Mesothelial cell of epicardium (in vitro differentiated cells): ENCODE measurements at regions not wholly inside any gene's neighbourhood (a gene's known extent, or its start where the extent isn't known, plus 50 kb on each side); places are given as distances from the start of the nearest gene placed in this dataset.

Source experiments
- DNase-seq, 2 experiments: peaks; one replicate each; pipeline ENCODE4 v3.0.0; 2021; ENCODE audit warnings: low spot score in 2 of 2; ENCODE audit not compliant: unreplicated experiment in 2 of 2
- H3K27ac Mint-ChIP-seq: 2 replicates; pipeline ENCODE4 v1.8.0; 2021; ENCODE audit warnings: mixed read lengths
- H3K27me3 Mint-ChIP-seq: 2 replicates; pipeline ENCODE4 v1.8.0; 2021; ENCODE audit warnings: low read depth, mixed read lengths
- H3K36me3 Mint-ChIP-seq: 2 replicates; pipeline ENCODE4 v1.8.0; 2021; ENCODE audit warnings: mixed read lengths
- H3K4me1 Mint-ChIP-seq: 2 replicates; pipeline ENCODE4 v1.8.0; 2021; ENCODE audit warnings: mixed read lengths
- H3K4me3 Mint-ChIP-seq: 2 replicates; pipeline ENCODE4 v1.8.0; 2021; ENCODE audit warnings: mild to moderate bottlenecking, moderate library complexity, mixed read lengths
- H3K9me3 Mint-ChIP-seq: 2 replicates; pipeline ENCODE4 v1.8.0; 2021; ENCODE audit warnings: mixed read lengths
- CTCF ChIP-seq: fragments of 200-600 bp; sonication (generic); IDR thresholded peaks from one replicate; pipeline ENCODE4 v1.5.0; 2021; ENCODE audit warnings: antibody characterized with exemption; ENCODE audit not compliant: unreplicated experiment

GRCh38 chr2:139778732-139779131, 998.5 kb upstream of the NXPH2 start:
- Mint-ChIP-seq H3K9me3 (no peaks in the 10 kb centered on the region), H3K27me3 (no peaks in the 10 kb centered on the region), H3K27ac (no peak overlapping the region), H3K4me3 (no peak overlapping the region), H3K4me1 (peaks cover 9% of the 10 kb centered on the region), H3K36me3 (no peaks in the 10 kb centered on the region)
- no peak for TF ChIP-seq CTCF
- DNase-seq: no peak

GRCh38 chr2:139773720-139774277, 993.6 kb upstream of the NXPH2 start:
- Mint-ChIP-seq H3K27me3 (no peaks in the 10 kb centered on the region), H3K36me3 (no peaks in the 10 kb centered on the region), H3K4me3 (no peak overlapping the region), H3K9me3 (no peaks in the 10 kb centered on the region), H3K4me1 (peaks cover 22% of the 10 kb centered on the region), H3K27ac (peak overlapping the region; percentile 14)
- no peak for TF ChIP-seq CTCF
- no peak for DNase-seq

GRCh38 chr2:139769633-139770032, 989.4 kb upstream of the NXPH2 start:
- H3K36me3 Mint-ChIP-seq: no peaks in the 10 kb centered on the region
- H3K4me3 Mint-ChIP-seq: no peak overlapping the region
- no peak for TF ChIP-seq CTCF
- no peaks in the 10 kb centered on the region for H3K27me3 Mint-ChIP-seq
- H3K4me1 Mint-ChIP-seq: peaks cover 16% of the 10 kb centered on the region
- H3K27ac Mint-ChIP-seq: no peak overlapping the region
- no peak for DNase-seq
- H3K9me3 Mint-ChIP-seq: no peaks in the 10 kb centered on the region

DNA sequence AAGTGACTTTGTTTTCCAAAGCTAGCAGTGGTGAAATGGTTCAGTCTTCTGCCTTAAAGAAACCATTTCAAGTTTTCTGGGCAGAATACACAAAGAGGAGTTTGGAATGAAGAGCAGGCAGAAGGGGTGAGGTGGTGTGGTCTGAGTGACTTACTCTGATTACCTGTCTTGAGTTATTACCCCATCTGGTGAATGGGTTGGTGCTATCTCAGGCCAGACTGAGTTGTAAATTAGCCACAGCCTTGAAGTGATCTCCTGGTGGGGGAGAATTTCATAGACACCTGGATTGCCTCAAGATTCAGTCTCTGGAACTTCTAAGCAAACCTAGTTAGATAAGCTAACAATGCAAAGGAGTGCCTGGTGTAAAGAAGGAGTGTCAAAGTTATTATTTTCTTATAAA, 983.5 kb upstream of the NXPH2 start:
- Mint-ChIP-seq H3K9me3 (peaks cover 4% of the 10 kb centered on the region), H3K27me3 (no peaks in the 10 kb centered on the region), H3K27ac (no peak overlapping the region), H3K36me3 (no peaks in the 10 kb centered on the region), H3K4me1 (no peaks in the 10 kb centered on the region), H3K4me3 (no peak overlapping the region)
- TF ChIP-seq CTCF: no peak
- DNase-seq: no peak

GRCh38 chr2:139759000-139759505, 978.9 kb upstream of the NXPH2 start:
- Mint-ChIP-seq H3K27ac (no peak overlapping the region), H3K4me1 (no peaks in the 10 kb centered on the region), H3K9me3 (peaks cover 43% of the 10 kb centered on the region), H3K27me3 (no peaks in the 10 kb centered on the region), H3K4me3 (no peak overlapping the region), H3K36me3 (peaks cover 10% of the 10 kb centered on the region)
- no peak for TF ChIP-seq CTCF
- DNase-seq: no peak

GRCh38 chr2:139746901-139747300, 966.7 kb upstream of the NXPH2 start:
- TF ChIP-seq CTCF: no peak
- H3K27ac Mint-ChIP-seq: no peak overlapping the region
- peaks cover 10% of the 10 kb centered on the region for H3K9me3 Mint-ChIP-seq
- H3K4me3 Mint-ChIP-seq: no peak overlapping the region
- H3K27me3 Mint-ChIP-seq: no peaks in the 10 kb centered on the region
- H3K36me3 Mint-ChIP-seq: no peaks in the 10 kb centered on the region
- H3K4me1 Mint-ChIP-seq: peaks cover 3% of the 10 kb centered on the region
- no peak for DNase-seq
